ENCODE measurements at regions not wholly inside any gene's neighbourhood (a gene's known extent, or its start where the extent isn't known, plus 50 kb on each side); places are given as distances from the start of the nearest gene placed in this dataset.

DNA sequence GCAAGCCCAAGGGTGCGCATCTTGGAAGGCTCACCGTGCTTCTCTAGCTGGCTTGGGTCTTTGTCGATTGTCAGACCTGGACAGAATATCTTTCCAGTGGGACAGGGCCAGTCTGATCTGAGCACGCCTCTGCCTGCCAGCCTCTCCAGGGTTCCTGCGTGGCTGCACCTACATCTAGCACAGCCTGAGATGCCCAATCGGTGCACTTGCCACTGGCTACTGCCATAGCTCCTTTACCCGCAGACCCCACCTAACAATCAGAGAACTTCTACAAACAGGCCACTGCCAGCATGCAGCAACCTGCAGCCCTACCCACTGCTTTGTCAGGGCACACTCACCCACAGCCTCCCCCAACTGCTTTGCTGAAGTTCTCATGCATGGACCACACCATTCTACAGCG, 56.7 kb upstream of the PHACTR3 start:
- no peak for TF ChIP-seq GATA3 (IDR thresholded peaks at IDR 0.05; ENCODE audit: low read depth, low read length)
- no peak for TF ChIP-seq GATA2 (IDR thresholded peaks at IDR 0.05; ENCODE audit: low read depth, low read length)

Measured in SH-SY5Y (cell line).